HG03175 (cell line): ENCODE measurements at regions not wholly inside any gene's neighbourhood (a gene's known extent, or its start where the extent isn't known, plus 50 kb on each side); places are given as distances from the start of the nearest gene placed in this dataset.

Experiments used
- ATAC-seq: cut with Tn5 transposase; IDR thresholded peaks from one replicate; pipeline ENCODE4 v1.9.1; 2021; ENCODE audit warnings: mild to moderate bottlenecking, moderate library complexity; ENCODE audit not compliant: unreplicated experiment

- ATAC-seq = no peak
Observed at GRCh38 chr4:133493241-133493640, 344.1 kb downstream of the PCDH10 start.

DNA sequence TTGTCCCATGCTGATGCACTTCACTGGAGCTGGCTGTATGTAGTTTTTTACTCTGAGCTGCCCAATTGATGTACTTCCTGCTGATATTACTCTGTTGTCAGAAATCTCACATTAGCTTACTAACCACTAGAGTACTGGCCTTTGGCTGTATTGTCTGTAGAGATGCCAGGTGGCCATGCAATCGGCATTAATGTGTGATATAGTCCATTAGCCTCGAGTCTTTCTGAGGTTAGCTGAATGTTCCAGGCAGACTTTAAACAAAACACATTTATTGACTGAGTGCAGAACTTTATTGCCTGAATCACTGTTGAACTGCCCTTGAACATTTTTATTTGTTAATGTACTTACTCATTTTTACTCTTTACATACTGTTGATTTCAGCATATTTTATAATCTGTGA lies 335.2 kb downstream of the PCDH10 start:
- ATAC-seq = no peak

DNA sequence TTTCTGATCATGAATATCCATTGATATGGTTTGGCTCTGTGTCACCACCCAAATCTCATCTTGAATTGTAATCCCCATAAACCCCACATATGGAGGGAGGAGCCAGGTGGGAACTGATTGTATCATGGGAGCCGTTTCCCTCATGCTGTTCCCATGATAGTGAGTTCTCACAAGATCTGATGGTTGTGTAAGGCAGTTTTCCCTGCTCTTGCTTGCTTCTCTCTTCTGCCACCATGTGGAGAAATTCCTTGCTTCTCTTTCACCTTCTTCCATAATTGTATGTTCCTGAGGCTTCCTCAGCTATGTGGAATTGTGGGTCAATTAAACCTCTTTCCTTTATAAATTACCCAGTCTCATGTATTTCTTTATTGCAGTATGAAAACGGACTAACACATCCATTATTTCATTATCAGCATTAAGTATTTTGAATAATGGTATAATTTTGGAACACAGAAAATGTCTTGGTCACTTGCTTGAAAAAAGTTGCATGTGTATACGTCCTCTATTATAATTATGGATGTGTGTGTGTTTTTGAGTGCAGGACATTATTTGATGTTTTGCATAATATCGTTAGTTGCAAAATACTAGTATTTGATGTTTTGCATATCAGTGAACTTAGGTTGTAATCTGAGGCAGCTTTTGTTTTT lies 334.6 kb downstream of the PCDH10 start:
- ATAC-seq = no peak

- ATAC-seq = no peak
Observed at GRCh38 chr4:133476063-133476462, 327.0 kb downstream of the PCDH10 start.

GRCh38 chr4:133474501-133474900 lies 325.4 kb downstream of the PCDH10 start:
- ATAC-seq = no peak

DNA sequence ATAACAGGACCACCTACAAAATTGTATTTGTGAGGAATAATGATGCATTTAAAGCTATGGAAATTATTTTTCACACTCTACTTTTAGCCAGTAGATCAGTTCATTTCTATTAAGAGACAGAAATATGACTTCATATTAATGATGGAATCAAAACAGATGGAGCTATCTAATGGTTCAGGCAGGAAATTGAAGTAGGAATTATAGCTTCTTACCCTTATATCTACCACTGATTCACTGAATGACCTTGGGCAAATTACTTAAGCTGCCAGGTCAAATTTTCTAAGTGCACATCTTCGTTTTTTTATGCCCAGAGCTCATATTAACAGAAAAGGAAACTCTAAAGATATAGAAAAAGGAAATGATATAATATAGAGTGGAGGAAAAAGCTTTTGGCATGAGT lies 323.1 kb downstream of the PCDH10 start:
- no peak for ATAC-seq

GRCh38 chr4:133467290-133467947 lies 318.3 kb downstream of the PCDH10 start:
- ATAC-seq = no peak

DNA sequence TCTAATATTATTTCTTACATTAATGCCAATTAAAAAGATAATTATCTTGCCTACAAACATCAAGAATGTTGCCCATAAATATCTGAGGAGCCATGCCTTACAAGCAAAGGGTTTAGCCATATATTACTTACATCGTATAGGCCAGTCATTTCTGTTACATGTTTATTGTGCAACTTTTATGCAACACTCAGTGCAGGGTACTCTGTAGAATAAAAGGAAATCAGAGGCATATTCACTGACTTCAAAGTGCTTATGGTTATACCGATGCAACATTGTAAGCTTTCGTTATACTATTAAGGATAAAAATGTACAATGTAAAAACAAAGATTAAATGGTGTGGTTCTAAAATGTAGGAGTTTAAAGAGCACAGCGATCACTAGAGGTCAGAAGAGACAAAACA lies 315.9 kb downstream of the PCDH10 start:
- no peak for ATAC-seq

DNA sequence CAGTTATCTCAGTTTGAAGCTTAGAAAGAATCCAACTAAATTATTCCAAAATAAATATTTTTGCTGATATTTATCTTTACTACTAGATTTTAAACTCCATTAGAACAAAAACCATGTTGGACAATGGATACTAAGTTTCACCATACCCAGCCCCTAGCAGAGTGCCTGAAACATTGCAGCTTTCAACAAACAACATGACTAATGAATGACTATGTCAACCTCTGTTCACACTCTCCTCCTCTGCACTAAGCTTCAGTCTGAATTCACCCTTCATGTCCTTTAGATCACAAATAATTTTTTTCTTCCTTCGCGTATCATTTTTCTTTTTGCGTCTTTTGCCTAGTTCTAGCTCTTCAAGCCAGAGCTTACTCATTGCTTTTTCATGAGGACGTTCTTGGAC lies 315.2 kb downstream of the PCDH10 start:
- no peak for ATAC-seq

- ATAC-seq = no peak
Observed at GRCh38 chr4:133452678-133453077, 303.6 kb downstream of the PCDH10 start.

- no peak for ATAC-seq
Observed at GRCh38 chr4:133450813-133451212, 301.7 kb downstream of the PCDH10 start.

DNA sequence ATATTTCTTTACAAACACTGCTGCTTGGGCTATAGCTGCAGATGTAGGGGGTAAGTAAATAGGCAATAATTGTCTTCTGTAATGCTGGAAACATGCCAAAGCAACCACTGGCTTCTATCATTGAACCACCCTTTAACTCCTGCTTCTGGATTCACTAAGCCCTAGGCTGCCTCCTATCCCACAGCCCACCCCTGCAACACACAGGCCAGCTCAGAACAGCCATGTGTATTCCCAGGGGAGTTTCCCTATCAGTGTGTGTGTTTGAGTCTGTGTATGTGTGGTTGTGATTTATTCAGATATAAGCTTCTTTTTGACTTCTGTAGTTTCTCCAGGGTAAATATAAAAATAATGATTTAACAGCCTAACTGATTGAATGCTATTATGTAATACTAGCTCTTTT lies 291.3 kb downstream of the PCDH10 start:
- ATAC-seq = no peak

- no peak for ATAC-seq
Observed at GRCh38 chr4:133439830-133440229, 290.7 kb downstream of the PCDH10 start.

GRCh38 chr4:133424605-133425004 lies 275.5 kb downstream of the PCDH10 start:
- no peak for ATAC-seq

DNA sequence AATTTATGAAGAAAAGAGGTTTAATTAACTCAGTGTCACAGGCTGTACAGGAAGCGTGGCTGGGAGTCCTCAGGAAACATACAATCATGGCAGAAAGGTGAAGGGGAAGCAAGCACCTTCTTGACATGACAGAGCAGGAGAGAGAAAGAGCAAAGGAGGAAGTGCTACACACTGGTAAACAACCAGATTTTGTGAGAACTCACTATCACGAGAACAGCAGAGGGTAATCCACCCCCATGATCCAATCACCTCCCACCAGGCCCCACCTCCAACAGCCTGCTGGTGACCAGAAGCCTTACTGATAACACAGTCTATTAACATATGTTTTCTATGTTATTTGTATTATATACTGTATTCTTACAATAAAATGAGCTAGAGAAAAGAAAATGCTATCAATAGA lies 254.8 kb downstream of the PCDH10 start:
- ATAC-seq = no peak

DNA sequence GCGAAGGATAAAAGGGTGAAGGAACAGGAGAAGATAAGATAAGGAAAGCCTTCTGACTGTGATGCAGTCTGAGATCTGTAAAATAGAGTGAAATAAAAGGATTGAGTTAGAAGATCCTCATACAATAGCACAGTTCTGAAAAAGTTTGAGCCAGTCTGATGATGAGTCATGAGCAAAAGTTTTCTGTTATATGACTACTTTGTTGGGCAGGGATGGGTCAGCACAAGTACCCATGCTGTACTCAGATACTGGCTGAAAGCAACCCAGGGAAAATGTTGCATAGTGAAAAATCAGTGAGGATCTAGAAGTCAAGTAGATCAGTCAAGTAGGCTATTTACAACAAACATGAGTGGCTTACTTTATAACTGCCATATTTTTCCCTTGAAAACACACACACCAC lies 253.5 kb downstream of the PCDH10 start:
- no peak for ATAC-seq

GRCh38 chr4:133394971-133395627 lies 246.0 kb downstream of the PCDH10 start:
- no peak for ATAC-seq

GRCh38 chr4:133390198-133390855 lies 241.2 kb downstream of the PCDH10 start:
- no peak for ATAC-seq

DNA sequence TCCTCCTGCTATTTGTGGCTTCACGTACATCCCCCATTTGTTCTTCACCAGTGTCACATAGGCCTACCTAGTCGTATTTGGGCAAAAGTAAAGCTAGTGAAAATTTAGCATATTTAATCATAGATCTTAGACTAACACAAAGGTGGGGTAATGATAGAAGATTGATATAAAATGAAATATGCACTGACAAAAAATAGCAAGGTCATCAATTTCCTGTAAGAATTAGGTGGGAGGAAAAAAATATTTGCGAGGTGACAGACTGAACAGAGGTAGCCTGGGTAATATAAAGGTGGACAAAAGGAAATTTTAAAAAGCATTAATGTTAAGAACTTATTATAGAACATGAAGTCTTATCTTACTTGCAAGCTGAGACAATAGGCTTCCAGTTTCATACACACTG lies 239.9 kb downstream of the PCDH10 start:
- ATAC-seq = no peak

GRCh38 chr4:133385161-133385954 lies 236.3 kb downstream of the PCDH10 start:
- no peak for ATAC-seq
